ENCODE measurements at regions not wholly inside any gene's neighbourhood (a gene's known extent, or its start where the extent isn't known, plus 50 kb on each side); places are given as distances from the start of the nearest gene placed in this dataset.

DNA sequence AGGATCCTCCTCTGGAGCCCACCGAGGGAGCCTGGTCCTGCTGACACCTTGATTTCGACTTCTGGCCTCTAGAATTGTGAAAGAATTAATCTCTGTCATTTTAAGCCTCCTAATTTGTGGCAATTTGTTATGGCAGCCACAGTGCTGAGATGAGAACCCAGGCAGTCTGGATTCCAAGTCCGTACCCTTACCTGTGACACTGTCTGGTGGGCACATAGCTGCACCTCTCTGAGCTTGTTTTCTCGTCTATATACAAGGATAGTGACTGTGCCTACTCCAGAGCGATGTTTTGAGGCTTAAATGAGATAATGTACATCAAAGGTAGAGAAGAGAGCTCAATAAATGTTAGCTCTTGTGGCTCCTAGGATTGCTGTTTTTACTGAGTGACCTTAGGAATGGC, 128.4 kb upstream of the MPHOSPH6 start:
- no peak for TF ChIP-seq CTCF (conservative IDR thresholded peaks at IDR 0.05 in 1 of 2, IDR thresholded peaks at IDR 0.05 in 1 of 2; ENCODE audit: low read depth in 1 of 2, low read length in 2 of 2)
- no peak for TF ChIP-seq EZH2 (IDR thresholded peaks at IDR 0.05; ENCODE audit: low read length, missing control alignments)

All from fibroblast of lung (primary cell).